Activated B cell treated with CpG ODN at 0.5 μM for 24 hours (primary cell): ENCODE measurements at regions not wholly inside any gene's neighbourhood (a gene's known extent, or its start where the extent isn't known, plus 50 kb on each side); places are given as distances from the start of the nearest gene placed in this dataset.

Source experiments
- ATAC-seq: fragments of 200-7000 bp; cut with Tn5 transposase; one replicate; pipeline ENCODE4 v1.10.0; 2021; ENCODE audit warnings: low read depth, mild to moderate bottlenecking, moderate library complexity
- CTCF ChIA-PET: fragments of 350-600 bp; sonication (Branson Sonifier 250); formaldehyde crosslinking; loops from one replicate; lab custom pipeline; 2021; ENCODE audit warnings: antibody characterized with exemption; lab: Charles Lee
- POLR2A ChIA-PET: fragments of 350-600 bp; sonication (Branson Sonifier 250); formaldehyde crosslinking; loops from one replicate; lab custom pipeline; 2021; ENCODE audit warnings: antibody characterized with exemption; lab: Charles Lee
- DNase-seq: peaks from one replicate; pipeline ENCODE4 v3.0.0; 2022
- H3K27ac Mint-ChIP-seq: one replicate; pipeline ENCODE4 v1.8.0; 2020; ENCODE audit warnings: mixed read lengths
- H3K27me3 Mint-ChIP-seq: one replicate; pipeline ENCODE4 v1.8.0; 2021; ENCODE audit warnings: mixed read lengths
- H3K36me3 Mint-ChIP-seq: one replicate; pipeline ENCODE4 v1.8.0; 2021; ENCODE audit warnings: low read depth, mixed read lengths
- H3K4me1 Mint-ChIP-seq: one replicate; pipeline ENCODE4 v1.8.0; 2021; ENCODE audit warnings: mixed read lengths
- H3K4me3 Mint-ChIP-seq: one replicate; pipeline ENCODE4 v1.8.0; 2020; ENCODE audit warnings: mild to moderate bottlenecking, mixed read lengths
- H3K9me3 Mint-ChIP-seq: one replicate; pipeline ENCODE4 v1.8.0; 2020; ENCODE audit warnings: mixed read lengths
- intact Hi-C: fragments of 100-400 bp; cut with micrococcal nuclease; formaldehyde crosslinking; loops from one replicate; pipeline ENCODE4 v1.15.1; 2024
- TF ChIP-seq, protein P1 (sequence below): fragments of 200-600 bp; IDR thresholded peaks from one replicate; pipeline ENCODE4 v1.8.0; 2022; ENCODE audit warnings: antibody characterized with exemption, mild to moderate bottlenecking

DNA sequence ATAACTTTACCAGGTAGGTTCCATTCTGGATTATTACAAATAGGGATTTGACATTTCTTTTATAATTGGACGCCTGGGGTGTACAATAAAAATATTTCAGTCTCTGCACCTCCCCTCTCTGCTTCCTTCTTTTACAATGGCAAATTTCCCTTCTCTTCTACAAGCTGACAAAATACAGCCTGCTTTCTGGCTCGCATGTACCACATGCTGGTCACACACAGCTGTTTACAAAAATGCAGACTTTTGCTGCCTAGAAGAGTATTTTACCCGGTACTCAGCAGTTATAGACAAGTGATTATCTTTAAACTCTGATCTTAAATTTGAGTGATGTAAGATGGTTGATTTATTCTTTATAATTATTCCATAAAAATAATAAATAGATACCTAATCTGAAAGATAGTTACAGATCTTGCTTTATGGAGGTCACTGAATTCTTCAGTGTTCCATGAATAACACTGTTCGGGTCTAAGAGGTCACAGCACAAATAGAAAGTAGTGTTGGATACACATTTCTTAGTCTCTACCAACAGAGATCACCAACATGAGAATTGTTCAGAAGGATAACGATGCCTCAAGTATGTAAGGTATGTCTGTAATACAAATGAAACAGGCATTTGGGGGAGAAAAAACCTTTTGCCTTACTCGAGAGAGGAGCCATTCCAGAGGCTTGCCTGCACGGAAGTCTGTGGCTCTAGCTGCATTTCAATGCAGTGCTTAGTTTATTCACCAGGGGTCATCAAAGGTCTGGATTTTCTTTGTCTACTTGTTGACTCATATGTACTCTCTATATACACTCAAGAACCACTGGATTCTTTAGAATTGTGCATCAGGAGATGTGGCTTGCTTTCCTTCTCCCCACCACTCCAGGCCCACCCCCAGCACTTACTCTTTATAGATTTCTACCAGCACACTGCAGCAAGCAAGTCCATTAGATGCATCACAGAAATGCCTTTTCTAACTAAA is 206.6 kb upstream of the RFX3 start:
- DNase-seq: no peak
- CTCF ChIA-PET: interaction anchor here (1.2 to 1.7 kb wide), 3 partner anchors 265 to 401 kb away, joined by 3 to 6 read pairs (median 5); no protein-coding TSS in a partner anchor
- TF ChIP-seq, protein P1, sequence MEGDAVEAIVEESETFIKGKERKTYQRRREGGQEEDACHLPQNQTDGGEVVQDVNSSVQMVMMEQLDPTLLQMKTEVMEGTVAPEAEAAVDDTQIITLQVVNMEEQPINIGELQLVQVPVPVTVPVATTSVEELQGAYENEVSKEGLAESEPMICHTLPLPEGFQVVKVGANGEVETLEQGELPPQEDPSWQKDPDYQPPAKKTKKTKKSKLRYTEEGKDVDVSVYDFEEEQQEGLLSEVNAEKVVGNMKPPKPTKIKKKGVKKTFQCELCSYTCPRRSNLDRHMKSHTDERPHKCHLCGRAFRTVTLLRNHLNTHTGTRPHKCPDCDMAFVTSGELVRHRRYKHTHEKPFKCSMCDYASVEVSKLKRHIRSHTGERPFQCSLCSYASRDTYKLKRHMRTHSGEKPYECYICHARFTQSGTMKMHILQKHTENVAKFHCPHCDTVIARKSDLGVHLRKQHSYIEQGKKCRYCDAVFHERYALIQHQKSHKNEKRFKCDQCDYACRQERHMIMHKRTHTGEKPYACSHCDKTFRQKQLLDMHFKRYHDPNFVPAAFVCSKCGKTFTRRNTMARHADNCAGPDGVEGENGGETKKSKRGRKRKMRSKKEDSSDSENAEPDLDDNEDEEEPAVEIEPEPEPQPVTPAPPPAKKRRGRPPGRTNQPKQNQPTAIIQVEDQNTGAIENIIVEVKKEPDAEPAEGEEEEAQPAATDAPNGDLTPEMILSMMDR: no peak
- Mint-ChIP-seq H3K4me1 (peaks cover 7% of the 10 kb centered on the region), H3K36me3 (no peaks in the 10 kb centered on the region), H3K9me3 (no peaks in the 10 kb centered on the region), H3K4me3 (peak overlapping the region; percentile 25), H3K27ac (no peak overlapping the region), H3K27me3 (no peaks in the 10 kb centered on the region)
- POLR2A ChIA-PET: no interaction called here
- ATAC-seq: peak; percentile 79
- intact Hi-C loops: loop anchor here (1.0 to 2.0 kb wide), 2 partner anchors 265 to 642 kb away; no protein-coding TSS in a partner anchor

DNA sequence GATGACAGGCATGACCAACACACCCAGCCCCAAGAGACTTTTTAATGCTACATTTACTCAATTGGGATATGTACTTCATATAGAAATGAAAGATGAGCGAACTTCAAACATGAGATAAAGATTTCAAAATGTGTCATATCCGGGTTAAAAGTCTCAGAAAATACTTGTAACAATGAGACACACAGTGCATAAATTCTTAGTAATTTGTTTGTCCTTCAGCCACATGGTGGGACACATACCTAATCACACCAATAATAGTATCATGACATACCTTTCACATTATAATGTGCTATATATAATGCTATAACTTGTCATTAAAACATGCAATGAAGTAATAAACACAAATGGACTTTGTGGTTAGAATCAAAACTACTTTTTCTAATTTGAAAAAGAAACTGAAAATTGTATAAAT is 204.7 kb upstream of the RFX3 start:
- CTCF ChIA-PET: no interaction called here
- ATAC-seq (no peak), DNase-seq (no peak)
- H3K4me1 Mint-ChIP-seq: peaks cover 7% of the 10 kb centered on the region
- no peak overlapping the region for H3K4me3 Mint-ChIP-seq
- no peaks in the 10 kb centered on the region for H3K9me3 Mint-ChIP-seq
- no peak overlapping the region for H3K27ac Mint-ChIP-seq
- POLR2A ChIA-PET: no interaction called here
- no peaks in the 10 kb centered on the region for H3K36me3 Mint-ChIP-seq
- intact Hi-C loops: no loop called here
- TF ChIP-seq, protein P1: no peak
- H3K27me3 Mint-ChIP-seq: no peaks in the 10 kb centered on the region

DNA sequence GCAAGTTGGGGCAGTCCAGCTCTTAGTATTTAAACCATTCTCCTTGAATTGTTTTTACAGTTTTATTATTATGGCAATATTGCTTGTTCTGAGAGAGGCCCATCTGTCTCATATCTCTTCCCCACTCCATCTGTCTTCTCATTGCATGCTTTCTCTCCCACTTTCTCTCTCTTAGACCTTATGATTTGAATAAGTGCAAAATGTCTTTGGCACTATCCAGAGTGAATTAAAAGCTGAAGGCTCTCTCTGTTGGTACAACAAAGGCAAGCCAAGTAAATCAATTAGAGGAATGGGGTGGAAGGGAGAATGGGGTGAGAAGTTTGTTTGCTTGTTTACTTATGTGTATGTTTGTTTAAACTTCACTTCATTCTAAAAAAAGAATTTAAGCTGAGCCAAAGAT is 195.3 kb upstream of the RFX3 start:
- no peak overlapping the region for H3K27ac Mint-ChIP-seq
- TF ChIP-seq, protein P1: no peak
- no peaks in the 10 kb centered on the region for H3K4me1 Mint-ChIP-seq
- no peaks in the 10 kb centered on the region for H3K36me3 Mint-ChIP-seq
- H3K4me3 Mint-ChIP-seq: no peak overlapping the region
- peaks cover 2% of the 10 kb centered on the region for H3K27me3 Mint-ChIP-seq
- ATAC-seq: no peak
- H3K9me3 Mint-ChIP-seq: no peaks in the 10 kb centered on the region
- intact Hi-C loops: no loop called here
- no peak for DNase-seq
- ChIA-PET POLR2A (no interaction called here), CTCF (no interaction called here)

DNA sequence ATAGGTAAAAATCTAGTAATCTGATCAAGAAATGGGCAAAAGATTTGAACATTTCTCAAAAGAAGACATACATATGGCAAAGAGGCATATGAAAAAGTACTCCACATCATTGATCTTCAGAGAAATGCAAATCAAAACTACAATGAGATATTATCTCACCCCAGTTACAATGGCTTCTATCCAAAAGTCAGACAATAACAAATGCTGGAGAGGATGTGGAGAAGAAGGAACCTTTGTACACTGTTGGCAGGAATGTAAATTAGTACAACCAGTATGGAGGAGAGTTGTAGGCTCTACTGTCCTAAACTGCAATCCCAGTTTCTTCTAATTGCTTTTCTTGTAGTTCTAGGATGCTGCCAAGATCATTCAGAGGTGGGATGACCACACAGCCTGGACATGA is 193.5 kb upstream of the RFX3 start:
- TF ChIP-seq, protein P1: no peak
- Mint-ChIP-seq H3K27me3 (peaks cover 5% of the 10 kb centered on the region), H3K9me3 (no peaks in the 10 kb centered on the region), H3K4me1 (no peaks in the 10 kb centered on the region), H3K36me3 (no peaks in the 10 kb centered on the region), H3K4me3 (no peak overlapping the region), H3K27ac (no peak overlapping the region)
- CTCF ChIA-PET: no interaction called here
- DNase-seq (no peak), ATAC-seq (no peak)
- POLR2A ChIA-PET: no interaction called here
- intact Hi-C loops: no loop called here

DNA sequence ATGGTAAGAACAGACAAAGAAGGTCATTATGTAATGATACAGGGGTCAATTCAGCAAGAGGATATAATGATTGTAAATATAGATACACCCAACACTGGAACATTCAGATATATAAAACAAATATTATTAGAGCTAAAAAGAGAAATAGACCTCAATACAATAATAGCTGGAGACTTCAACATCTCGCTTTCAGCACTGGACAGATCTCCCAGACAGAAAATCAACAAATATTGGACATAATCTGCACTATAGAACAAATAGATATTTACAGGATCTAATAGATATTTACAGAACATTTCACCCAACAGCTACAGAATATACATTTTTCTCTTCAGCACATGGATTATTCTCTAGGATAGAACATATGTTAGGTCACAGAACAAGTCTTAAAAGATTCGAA is 190.6 kb upstream of the RFX3 start:
- no peak overlapping the region for H3K4me3 Mint-ChIP-seq
- peaks cover 5% of the 10 kb centered on the region for H3K27me3 Mint-ChIP-seq
- no peaks in the 10 kb centered on the region for H3K4me1 Mint-ChIP-seq
- TF ChIP-seq, protein P1: no peak
- DNase-seq (no peak), ATAC-seq (no peak)
- no peaks in the 10 kb centered on the region for H3K9me3 Mint-ChIP-seq
- no peaks in the 10 kb centered on the region for H3K36me3 Mint-ChIP-seq
- ChIA-PET CTCF (no interaction called here), POLR2A (no interaction called here)
- H3K27ac Mint-ChIP-seq: no peak overlapping the region
- intact Hi-C loops: no loop called here
